GM21423 (cell line): ENCODE measurements at regions not wholly inside any gene's neighbourhood (a gene's known extent, or its start where the extent isn't known, plus 50 kb on each side); places are given as distances from the start of the nearest gene placed in this dataset.

Experiments
- ATAC-seq: cut with Tn5 transposase; IDR thresholded peaks from one replicate; pipeline ENCODE4 v1.9.1; 2021; ENCODE audit warnings: mild to moderate bottlenecking, moderate library complexity; ENCODE audit not compliant: unreplicated experiment

DNA sequence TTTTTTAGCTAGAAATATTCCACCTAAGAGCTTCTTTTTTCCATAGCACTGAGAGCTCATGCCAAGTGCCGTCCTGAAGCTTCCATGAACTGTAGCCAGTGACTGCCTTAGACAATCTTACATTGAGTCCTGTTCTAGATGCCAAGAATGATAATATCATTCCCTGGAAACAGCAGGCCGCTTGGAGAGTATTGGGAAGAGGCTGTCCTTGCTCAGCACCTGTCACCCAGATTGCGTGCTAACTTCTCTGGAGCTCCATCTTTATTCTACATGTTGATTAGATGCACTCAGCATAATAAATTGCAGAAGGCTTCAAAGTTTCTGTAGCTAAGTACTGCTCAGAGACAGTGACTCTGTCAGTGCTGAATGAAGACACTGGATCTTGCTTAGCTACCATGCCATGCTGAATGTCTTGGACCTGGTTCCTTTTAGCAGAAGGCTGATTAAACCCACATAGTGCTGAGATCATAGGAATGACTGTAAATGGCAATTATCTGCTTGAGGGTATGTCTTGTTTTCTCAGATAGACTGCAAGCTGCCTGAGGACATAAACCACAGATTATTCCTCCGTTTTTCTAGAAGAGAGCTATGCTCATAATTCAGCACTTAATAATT lies 83.1 kb upstream of the IRF2BP2 start:
- no peak for ATAC-seq

DNA sequence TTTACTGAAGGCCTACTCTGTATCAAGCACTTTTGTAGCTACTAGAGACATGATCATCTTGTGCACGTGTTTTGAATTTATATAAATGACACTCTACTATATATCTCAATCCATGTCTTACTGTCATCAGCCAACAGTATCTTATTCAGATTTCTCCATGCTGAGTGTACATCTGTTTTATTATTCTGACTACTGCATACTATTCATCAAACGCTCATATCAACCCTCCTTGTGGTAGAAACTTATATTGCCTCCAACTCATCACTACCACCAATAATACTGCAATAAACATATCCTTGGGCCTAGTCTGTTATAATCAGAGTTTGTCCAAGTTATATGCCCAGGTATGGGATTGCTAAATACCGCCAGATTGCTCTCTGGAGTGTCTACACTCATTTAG lies 81.6 kb upstream of the IRF2BP2 start:
- no peak for ATAC-seq

DNA sequence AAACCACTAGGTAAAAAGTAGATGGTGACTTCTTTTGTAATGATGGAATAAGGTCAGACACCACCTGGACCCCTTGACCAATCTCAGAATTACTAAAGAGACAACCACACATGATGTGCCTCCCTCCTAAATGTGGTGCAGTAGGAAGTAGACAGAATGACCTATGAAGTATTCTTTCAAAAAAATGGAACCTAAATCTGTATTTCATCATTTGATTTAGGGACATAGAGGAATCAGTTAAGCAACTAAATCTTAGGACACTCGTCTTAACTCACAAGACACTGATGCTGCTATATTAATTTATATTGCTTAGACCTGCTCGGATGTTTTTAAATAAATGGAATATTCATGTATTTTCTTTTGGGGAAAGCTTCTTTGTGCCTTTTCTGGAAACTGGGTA lies 80.9 kb upstream of the IRF2BP2 start:
- ATAC-seq: no peak

DNA sequence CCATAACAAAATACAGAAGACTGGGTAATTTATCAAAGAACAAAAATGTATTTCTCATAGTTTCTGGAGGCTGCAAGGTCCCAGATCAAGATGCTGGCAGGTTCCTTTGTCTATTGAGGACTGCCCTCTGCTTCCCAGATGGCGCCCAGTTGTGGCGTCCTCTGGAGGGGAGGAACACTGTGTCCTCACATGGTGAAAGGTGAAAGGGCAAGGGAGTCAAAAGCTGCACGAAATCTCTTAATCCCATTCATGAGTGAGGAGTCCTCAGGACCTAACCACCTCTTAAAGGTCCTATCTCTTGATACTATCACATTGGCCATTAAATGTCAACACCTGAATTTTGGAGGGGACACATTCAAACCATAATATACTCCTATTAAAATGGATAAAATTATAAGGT lies 79.3 kb upstream of the IRF2BP2 start:
- no peak for ATAC-seq

DNA sequence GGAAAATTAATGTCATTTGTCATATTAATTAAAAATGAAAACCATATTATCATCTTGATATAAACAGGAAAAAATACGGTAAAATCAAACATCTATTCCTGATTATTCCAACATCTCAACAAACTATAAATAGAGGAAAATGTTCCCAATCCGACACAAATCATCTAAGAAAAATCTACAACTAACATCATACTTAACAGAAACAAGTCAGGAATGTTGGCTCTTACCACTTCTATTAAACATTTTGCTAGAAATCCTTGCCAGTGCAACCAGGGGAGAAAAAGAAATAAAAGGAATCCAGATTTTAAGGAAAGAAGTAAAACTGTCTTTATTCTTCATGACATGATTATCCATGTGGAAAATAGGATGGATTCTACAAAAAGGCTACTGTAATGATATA lies 77.0 kb upstream of the IRF2BP2 start:
- no peak for ATAC-seq

DNA sequence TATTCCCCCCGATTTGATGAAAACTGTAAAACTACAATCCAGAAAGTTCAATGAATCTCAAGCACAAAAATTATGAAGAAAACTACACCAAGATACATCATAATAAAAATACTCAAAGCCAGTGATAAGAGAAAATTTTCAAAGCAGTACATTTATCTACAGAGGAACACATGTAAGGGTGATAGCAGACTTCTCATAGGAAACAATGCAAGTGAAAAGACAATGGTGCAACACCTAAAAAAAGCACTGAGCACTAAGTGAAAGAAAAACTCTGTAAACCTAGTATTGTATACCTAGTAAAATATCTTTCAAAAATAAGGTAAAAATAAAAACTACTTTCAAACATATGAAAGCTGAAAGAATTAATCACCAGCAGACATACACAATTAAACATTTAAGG lies 76.1 kb upstream of the IRF2BP2 start:
- ATAC-seq: no peak

DNA sequence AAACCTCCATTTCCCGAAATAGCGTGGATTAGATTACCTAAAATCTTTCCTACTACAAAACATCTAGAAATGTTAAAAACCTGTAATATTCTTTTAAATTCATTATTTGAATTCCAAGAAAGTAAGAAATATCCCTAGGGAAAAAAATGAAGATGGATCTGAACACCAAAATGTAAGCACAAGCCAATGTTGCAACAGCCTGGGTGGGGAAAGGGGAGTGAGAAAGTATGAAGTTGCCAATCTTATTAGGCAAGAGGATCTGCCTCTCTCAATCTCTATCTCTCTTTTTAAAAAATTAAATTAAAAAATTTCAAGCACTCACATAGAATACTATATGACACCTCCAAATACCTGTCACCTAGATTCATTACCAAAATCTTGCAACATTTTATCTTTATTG lies 74.9 kb upstream of the IRF2BP2 start:
- ATAC-seq: no peak

DNA sequence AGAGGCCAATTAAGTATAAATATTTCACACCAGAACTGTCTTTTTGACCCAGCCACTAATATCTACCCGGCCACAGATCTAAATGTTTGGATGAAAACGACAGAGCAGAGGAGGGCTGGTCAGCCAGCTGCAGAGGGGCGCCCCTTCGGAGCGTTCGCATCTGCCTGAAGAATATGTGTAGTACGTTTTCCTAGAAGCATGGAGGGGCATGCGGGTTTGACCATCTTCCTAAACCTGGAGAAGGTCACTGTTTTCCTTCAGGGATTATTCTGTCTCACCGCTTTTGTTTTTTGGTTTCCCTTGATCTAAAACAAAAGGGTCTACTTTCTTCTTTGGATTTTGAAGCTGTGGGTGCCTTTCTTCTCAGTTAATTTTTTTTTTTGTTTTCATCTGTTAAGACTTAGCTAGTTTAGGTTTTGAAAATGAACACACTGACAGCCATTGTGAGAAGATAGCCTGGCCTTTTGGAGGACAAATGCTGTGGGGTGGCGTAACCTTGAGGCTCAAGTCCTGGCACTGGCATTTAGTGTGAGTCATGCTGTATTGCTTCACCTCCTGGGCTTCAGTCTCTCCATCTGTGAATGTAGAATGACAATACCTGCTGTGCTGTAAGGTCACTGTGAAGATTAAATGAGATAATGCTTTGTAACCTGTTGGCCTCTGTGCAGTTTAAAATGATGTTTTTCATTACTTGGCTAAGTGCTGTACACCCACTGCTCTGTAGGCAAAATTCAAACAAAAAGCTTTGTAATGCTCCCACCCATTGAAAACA lies 74.1 kb upstream of the IRF2BP2 start:
- ATAC-seq: no peak

DNA sequence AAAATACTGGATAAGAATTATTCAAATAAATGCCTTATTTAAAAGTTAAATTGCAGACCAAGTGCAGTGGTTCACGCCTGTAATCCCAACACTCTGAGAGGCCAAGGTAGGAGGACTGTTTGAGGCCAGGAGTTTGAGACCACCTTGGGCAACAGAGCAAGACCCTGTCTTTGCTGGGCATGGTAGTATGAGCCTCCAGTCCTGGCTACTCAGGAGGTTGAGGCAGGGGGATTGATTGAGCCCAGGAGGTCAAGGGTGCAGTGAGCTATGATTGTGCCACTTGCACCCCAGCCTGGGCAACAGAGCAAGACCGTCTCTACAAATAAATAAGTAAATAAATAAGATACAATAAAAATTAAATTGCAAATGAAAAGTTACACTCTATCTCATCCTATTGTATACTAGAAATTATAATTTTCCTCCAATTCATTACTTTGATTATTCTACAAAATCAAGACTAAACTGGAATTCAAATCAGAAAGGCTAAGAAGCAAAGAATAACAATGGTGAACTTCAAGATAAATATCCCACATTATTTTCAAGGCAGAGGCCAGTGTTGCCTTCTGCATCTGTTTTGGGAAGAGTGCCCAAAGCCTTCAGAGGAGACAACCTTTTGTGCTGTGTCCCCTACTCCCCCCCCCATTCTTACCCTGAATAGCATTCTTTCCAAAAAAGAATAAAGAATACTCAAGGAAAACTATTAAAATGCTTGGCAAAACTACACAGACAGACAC lies 73.3 kb upstream of the IRF2BP2 start:
- ATAC-seq: no peak

DNA sequence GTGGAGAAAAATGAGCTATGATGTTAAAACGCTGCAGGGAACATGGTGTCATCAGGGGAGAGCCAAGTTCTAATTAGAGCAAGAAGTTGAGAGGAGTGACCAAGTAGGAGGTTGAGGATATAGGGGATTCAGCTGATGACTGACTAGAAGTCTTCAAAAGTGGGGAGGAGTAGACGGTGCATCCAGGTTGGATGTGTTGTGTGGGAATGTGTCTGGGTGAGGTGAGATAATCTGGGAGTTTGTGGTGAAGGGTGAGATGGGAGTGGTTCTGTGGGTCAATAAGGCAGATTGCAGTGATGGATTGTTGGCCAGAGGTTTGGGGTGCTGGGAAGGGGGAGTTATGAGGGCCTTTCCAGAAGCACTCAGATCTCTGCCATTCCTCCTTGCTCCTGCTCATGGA lies 72.0 kb upstream of the IRF2BP2 start:
- ATAC-seq: no peak

DNA sequence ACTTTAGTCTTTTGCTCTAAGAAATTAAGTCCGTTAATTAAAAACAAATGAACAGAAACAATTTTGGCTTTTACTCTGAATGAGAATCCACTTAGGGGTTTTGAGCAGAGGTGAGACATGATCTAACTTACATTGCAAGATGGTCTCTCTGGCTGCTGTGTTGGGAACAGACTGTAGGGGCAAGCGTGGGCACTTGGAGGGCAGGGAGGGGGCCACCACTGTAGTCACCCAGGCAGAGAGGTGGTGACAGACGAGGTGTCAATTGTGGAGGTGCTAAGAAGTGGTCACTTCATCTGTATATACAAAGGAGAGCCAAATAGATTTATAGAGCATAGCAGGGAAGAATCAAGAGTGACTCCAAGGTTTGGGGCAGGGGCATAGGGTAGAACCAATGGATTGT lies 71.1 kb upstream of the IRF2BP2 start:
- no peak for ATAC-seq

DNA sequence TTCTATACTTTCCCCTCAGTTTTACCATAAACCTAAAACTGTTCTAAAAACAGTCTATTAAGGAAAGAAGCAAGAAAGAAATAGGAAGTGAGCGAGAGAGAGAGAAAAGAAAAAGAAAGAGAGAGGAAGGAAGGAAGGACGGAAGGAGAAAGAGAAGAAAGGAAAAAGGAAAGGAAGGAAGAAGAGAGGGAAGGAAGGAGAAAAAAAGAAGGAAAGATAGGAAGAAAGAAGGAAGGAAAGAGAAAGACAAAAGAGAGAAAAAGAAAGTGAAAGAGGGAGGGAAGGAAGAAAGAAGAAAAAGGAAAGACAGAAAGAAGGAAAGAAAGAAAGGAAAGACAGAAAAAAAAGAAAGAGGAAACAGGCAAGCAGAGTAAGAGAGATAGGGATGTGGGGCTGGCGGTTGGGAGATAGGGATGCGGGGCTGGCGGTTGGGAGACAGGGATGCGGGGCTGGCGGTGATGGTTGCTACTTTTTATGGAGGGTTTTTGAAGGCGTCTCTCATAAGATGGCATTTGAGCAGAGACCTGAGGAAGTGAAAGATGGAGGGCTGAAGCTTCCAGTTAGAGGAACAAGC lies 70.4 kb upstream of the IRF2BP2 start:
- no peak for ATAC-seq

DNA sequence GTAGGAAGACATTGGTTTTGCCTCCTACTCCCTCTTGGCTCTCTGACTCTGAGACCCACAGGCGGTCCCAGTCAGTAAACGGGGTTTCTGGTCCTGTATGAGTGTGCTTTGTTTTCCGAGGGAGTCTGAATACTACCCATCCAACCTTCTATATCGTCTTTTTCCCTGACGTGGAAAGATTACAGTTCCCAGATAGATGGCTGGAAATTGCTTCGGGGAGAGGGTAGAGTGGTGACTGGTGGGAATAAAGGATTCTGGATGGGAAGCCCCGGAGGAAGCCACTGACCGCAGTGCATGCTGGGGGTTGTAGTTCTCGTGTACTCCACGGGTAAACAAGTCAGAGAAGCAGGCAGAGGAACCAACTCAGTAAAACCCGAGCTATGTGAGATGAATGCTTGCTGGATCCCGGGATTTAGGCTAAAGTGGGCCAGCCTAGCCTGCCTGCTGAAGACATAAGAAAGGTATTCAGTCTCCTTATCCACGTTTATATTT lies 66.2 kb upstream of the IRF2BP2 start:
- peak; percentile 76 for ATAC-seq

DNA sequence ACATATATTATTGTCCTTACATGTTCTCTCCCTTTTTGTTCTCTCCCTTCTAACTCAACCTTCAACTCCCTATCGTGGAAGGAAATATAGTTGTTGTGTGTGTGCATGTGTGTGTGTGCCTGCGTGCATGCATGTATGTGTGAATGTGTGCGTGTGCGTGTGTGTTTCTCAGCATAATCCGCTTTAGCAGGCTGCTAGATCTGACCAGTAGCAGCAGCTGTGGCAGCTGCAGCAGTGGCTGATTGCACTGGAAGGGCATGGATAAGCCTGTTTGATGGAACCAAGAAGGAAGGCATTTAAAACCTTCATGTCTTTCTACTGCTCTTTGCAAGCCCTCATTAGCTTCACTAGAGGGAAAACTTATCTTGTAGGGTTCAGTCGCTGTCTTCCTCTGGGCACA lies 65.6 kb upstream of the IRF2BP2 start:
- no peak for ATAC-seq

DNA sequence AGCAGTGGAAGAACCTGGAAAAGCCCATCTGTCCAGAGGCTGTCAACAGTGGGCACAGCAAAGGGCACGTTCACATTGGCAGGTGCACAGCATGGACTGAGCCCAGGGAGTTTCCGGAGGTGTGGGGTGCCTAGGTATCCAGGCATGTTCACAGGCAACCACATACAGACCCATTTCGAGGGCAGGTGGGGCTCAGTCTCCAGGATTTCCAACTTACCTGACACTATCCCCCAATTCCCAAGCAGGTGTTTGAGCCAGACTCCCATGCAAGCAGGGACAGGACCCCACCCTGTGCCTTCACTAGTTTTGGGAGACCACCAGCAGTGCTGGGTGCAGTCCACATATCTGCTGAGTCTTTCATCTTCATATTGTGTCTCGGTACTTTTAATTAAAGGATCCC lies 65.0 kb upstream of the IRF2BP2 start:
- no peak for ATAC-seq

DNA sequence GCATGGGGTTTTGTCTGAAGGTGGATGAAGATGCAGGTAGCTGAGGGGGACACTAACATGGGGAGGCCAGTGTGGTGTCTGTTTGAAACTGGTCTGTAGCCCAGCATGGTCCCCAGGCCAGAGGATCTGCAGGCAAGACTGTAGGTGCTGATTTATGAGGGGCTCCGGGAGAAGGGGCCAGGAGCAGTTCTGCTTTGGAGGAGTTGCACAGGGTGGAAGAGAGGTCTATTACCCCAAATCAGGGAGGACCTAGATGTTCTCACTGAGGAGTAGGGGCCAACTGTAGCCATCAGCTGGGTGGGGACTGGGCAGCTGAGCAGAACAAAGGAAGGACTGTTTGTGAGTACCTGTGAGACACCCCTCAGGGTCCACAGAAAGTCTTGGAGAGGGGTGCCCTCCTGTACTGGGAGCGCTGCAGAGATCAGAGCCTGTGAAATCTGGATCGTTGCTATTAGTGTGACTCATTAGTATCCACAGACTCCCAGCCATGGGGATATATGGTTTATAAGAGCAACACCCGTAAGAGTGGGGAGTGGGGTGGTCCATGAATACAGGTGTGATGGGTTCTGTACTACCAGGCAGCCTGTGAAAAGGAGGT lies 64.3 kb upstream of the IRF2BP2 start:
- no peak for ATAC-seq

DNA sequence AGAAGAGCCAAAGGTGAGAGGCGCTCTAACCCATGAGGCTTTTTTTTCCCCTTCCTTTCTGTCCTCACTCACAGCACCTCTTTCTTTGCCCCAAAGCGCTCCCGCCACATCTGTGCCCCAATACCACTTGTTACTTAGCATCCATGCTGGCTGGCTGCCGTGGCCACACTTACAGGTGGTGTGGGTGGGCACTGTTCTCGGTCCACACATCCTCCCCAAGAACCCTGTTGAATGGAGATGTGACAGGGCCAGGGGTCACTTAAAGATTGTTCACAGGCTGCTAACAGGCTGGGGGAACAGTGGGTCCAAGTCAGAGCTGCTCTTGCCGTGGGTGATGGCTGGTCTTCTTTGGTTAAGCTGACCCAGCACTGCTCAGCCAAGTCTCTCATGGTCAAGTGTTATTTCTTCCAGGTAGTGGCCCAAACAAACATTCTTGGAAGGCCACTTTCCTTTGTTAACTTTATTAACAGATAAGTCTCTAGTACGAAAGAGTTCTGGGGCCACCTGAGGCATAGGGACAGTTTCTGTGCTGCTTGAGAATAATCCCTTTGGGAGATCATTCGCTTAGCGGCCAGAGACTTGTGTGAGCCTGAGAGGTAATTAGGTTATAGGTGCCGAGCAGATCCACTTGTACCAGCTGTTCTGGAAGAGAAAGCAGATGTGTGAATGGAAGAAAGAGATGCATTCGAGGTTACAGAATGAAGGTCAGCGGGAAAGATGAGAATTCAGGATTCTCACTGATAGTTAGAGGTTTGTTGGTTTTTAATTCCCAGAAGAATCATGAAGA lies 62.6 kb upstream of the IRF2BP2 start:
- no peak for ATAC-seq

DNA sequence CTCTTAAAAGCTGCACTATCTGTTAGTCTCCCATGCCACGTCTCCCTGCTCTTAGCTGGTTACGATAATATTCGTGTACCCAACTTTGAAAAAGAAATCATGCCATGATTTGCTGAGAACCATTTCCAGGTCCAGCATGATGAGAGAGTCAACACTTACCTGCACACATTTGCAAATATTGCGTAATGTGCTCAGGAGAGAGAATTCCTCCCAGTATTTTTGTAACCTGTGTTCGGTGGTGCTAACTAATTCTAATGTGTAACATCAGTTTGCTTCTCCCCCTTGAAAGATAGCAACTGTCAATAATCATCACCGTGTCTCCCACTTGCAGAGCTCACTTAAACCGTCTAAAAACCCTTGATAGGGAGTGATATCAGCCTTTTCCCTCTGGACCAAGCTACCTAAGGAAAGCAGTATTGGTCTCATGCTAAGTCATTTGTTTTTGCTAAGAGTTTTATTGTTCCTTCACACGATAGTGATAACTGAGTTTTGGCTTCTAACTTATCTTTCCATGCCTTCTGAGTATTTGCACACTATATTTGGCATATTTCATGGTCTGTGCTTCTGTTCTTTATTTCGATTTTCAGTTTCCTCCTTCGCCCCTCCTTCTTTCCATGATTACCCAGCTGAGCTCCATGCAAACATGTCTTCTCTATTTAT lies 61.1 kb upstream of the IRF2BP2 start:
- ATAC-seq: no peak

DNA sequence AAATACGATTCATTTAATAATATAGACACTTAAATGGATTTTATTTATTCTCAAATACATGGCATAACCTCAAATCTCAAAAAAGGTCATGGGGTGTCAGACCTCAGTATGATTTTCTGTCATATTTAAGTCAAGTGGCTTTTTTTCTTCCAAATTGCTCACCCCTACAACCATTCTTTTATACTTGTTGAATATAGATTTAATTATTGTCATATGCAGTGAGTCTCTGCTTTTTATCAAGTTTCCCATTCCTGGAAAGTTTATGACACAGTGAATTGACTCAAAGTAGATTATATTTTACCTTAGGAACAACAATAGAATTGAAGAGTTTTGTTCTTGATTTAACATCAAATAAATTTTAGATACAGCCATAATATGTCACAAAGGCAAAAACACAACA lies 59.5 kb upstream of the IRF2BP2 start:
- no peak for ATAC-seq

DNA sequence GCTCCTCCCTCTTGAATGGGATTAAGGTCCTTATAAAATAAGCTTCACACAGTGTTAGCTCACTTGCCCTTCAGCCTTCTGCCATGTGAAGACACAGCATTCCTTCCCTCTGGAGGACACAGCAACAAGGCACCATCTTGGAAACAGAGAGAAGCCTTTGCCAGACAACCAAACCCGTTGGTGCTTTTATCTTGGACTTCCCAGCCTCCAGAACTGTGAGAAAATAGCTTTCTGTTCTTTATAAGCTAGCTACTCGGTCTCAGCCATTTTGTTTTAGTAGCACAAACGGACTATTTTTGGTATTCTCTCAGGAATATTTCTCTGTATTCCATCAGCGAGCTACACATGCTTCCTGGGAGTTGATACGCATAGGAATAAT lies 58.6 kb upstream of the IRF2BP2 start:
- no peak for ATAC-seq
